ENCODE measurements at regions not wholly inside any gene's neighbourhood (a gene's known extent, or its start where the extent isn't known, plus 50 kb on each side); places are given as distances from the start of the nearest gene placed in this dataset.
"Not testable (repeated sequence)": the region's sequence is repeated elsewhere in the genome, so short reads cannot be mapped to it uniquely, and the experiment has no call there.

DNA sequence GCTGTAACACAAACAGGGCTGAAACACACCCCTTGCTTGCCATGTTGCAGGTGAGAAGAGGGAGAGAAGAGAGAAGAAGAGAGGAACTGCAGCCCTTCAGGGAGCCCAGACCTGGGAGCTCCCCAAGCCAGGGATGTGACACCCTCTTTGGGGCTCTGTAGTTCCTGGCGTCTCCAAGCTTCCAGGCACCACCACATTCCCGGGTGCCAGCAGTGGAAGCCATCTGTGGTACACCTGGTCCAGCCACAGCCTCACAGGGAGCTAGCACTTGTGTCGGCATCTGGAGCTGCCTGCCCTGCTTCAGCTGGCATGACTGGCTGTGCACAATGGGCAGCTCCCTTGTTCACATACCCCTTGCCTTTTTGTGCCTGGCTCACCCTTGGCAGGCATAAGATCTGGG, 182.1 kb downstream of the DEPDC1B start:
- intact Hi-C loops (cut with micrococcal nuclease) = no loop called here

DNA sequence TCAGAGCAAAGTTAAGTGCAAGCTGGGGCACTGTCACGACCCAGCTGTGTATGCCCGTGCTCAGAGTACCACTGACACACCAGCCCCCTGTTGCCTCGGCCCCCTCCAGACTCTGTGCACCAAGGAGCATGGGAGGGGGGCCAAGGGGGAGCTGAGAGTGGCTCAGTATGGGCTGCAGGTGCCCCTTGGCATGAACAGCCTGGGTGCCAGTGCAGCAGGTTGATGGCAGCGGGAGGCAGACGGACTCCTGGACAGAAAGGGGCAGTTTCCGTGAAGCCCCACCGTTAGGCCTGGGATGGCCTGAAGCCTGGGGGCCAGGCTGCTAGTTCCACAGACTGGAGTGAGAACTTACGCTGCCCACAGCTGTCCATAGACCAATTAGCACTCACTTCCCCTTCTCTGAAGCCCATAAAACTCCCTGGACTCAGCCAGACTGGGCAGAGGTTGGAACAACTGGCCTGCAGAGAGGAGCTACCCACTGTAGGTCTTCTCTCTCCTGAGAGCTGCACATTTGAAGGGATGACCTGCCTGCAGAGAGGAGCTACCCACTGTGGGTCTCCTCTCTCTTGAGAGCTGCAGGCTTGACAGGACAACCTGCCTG, 182.8 kb downstream of the DEPDC1B start:
- intact Hi-C loops (cut with micrococcal nuclease) = no loop called here

DNA sequence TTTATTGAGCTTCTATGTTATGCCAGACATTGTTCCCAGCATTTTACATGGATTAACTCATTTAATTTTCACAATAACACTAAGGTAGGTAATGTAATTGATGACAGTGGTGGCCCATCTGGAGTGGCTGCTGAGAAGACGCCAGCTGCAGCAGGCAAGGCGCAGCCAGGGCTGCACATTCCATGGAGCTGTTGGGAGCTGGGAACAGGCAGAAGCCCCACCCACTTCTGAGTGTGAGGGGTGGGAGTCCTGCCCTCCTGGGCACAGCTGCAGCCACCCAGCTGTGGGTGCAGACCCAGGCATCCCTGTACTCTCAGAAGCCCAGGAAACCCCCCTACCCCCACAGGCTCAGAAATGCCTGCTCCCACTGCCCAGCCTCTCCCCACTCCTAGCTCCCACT, 183.3 kb downstream of the DEPDC1B start:
- intact Hi-C loops (cut with micrococcal nuclease) = no loop called here

GRCh38 chr5:60514152-60514551, 185.8 kb downstream of the DEPDC1B start:
- intact Hi-C loops (cut with micrococcal nuclease) = no loop called here

DNA sequence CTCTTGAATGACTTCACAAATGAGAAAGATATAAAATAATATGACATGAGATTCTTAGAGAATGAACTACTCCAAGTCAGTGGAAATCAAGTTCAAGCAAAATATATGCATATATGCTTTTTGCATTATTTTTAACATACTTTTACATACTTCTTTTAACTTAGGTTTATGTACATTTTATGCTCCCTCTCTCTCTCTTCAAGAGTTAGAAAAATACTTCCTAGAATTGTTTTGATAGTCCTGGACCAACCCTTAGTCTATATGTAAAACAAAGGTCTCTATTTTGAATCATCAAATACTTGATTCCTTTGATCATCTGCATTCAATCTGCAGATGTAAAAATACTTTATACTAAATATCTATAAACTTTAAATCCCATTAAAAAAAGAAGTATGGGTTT, 187.8 kb downstream of the DEPDC1B start:
- intact Hi-C loops (cut with micrococcal nuclease) = no loop called here

GRCh38 chr5:60510663-60511062, 189.3 kb downstream of the DEPDC1B start:
- intact Hi-C loops (cut with micrococcal nuclease) = no loop called here

GRCh38 chr5:60510049-60510448, 189.9 kb downstream of the DEPDC1B start:
- intact Hi-C loops (cut with micrococcal nuclease) = no loop called here

- intact Hi-C loops (cut with micrococcal nuclease) = no loop called here
Measured at GRCh38 chr5:60509519-60509918, 190.4 kb downstream of the DEPDC1B start.

GRCh38 chr5:60507687-60508086, 192.3 kb downstream of the DEPDC1B start:
- intact Hi-C loops (cut with micrococcal nuclease) = no loop called here

GRCh38 chr5:60505373-60506171, 194.4 kb downstream of the DEPDC1B start:
- intact Hi-C loops (cut with micrococcal nuclease) = no loop called here

- intact Hi-C loops (cut with micrococcal nuclease) = no loop called here
Measured at GRCh38 chr5:60504342-60504741, 195.6 kb downstream of the DEPDC1B start.

DNA sequence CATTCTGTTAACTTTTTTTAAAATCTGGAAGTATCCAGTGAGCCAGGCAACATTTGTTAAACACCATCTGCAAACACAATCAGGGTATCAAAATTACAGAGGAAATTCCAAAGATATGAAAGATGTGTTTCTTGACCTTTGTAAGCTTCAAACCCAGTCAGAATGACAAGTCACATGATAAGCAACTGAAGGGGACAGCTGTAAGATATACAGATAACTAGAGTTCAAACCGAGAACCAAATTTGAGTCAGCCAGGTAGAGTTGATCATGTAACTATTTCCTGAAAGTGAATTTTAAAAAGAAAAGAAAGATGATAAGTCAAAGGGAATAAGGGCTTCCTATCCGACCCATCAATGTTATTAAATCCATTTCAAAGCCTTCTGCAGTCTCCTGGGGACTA, 196.2 kb downstream of the DEPDC1B start:
- intact Hi-C loops (cut with micrococcal nuclease) = no loop called here

DNA sequence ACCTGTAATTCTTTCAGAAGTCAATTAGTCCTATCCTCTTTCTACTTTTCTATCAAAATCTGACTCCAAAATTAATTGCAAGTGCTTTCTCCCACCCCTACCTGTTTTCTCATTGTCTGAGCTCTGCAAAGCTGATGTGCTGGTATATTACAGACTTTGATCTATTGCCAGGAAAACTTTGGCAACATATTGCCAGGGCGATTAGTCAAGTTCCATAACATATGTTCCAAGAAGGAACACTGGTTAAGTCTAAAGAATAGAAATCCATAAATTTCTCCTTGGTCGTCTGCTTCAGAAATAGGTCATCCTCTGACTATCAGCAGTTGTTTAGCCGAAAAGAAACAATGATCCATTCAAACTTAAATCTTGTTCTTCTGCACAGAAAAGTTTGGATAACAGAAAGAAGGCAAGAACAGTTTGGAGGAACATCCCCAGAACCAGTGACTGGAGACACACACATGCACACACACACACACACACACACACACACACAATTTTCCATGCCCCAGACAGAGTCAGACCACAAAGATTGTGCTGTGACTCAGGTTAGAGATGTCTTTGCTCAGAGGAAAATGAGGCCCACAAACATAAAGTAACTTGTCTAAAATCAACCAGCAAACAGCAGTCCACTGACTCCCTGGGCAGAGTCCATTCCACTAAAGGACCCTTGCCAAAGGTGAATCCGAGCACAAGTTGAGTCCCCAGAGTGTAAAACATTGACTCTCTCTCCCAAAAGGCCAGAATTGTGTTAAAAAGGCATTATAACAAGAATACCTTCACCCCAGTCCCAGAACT, 202.1 kb downstream of the DEPDC1B start:
- intact Hi-C loops (cut with micrococcal nuclease) = no loop called here

GRCh38 chr5:60495644-60496520, 204.1 kb downstream of the DEPDC1B start:
- intact Hi-C loops (cut with micrococcal nuclease) = no loop called here

DNA sequence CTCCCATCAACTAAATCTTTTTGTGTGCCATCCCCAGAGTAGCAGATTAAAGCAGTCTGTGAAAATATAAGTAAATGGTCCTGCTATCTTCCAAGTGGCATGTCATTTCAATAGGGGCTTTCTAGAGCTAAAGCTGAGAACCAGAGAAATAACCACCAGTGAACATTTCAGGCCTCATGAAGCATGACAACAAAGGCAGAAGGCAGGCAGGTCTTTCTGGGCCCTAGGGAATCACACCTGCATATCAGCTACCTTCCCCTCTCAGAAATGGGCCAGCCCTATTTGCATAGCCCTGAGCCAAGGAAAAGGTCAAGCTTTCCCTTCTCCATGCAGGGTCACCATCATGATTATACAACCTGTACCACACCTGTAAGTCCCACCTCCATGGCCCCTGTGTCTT, 205.3 kb downstream of the DEPDC1B start:
- intact Hi-C loops (cut with micrococcal nuclease) = no loop called here

DNA sequence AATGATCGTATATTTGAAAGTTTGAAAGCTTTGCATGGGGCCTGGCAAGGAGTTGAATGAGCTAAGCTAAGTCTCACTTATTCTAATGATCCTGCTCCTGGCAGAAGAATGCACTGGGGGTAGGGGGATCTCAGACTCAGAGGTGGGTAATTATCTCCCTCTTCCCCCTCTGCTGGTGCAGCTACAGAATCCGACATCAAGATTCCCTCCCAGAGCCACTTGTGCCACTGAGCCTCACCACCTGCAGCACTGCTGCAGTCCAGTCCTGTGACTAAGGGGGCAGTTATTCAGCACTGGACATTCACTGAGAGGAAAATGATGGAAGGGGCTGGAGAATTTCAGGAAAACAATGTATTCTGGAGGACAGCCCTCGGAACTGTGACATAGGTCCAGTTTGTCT, 205.8 kb downstream of the DEPDC1B start:
- intact Hi-C loops (cut with micrococcal nuclease) = no loop called here

DNA sequence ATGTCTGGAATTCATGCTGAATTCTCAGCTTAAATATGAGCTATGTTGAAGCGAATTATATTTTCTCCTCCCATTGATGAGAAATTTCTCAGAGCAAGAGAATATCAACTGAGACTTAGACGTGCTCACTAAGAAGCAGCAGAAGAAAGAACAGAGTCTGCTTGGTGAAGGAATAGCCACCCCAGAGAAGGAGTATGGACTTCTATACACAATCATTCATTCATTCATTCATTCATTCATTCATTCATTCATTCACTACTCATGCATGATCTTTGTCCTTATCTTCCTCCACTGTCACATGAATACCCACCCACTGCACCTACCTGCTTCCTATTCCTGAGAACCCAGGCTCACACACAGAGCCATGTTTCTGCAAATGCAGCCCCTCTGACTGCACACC, 206.6 kb downstream of the DEPDC1B start:
- intact Hi-C loops (cut with micrococcal nuclease) = no loop called here

DNA sequence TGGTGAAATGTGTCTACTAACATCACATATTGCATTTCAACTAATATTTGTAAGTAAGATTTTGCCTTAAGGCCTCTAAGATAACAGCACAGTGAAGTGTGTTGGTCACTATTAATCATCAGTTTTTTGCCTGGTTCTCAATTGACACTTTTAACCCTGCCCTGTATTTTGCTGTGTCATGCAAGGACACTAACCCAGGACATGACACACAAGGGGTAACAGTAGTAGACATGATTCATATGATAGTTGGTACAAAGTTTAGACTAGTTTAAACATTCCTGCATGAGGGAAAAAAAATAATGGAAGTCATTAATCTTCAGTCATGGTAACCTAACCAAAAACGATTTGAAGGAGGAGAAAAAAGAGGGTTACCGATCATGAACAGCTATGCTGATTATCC, 207.0 kb downstream of the DEPDC1B start:
- intact Hi-C loops (cut with micrococcal nuclease) = no loop called here

DNA sequence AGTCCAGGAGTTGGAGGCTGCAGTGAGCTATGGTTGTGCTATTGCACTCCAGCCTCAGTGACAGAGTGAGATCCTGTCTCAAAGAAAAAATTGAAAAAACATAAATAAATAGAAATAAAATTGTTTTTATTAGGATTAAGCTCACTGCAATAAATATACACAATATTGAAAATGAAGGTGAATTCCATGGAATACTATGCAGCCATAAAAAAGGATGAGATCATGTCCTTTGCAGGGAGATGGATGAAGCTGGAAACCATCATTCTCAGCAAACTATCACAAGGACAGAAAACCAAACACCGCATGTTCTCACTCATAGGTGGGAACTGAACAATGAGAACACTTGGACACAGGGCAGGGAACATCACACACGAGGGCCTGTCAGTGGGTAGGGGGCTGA, 207.6 kb downstream of the DEPDC1B start:
- intact Hi-C loops (cut with micrococcal nuclease) = not testable (repeated sequence)

GRCh38 chr5:60490597-60491166, 209.3 kb downstream of the DEPDC1B start:
- intact Hi-C loops (cut with micrococcal nuclease) = no loop called here

- intact Hi-C loops (cut with micrococcal nuclease) = no loop called here
Measured at GRCh38 chr5:60489856-60490255, 210.1 kb downstream of the DEPDC1B start.
